ENCODE measurements at regions not wholly inside any gene's neighbourhood (a gene's known extent, or its start where the extent isn't known, plus 50 kb on each side); places are given as distances from the start of the nearest gene placed in this dataset.

DNA sequence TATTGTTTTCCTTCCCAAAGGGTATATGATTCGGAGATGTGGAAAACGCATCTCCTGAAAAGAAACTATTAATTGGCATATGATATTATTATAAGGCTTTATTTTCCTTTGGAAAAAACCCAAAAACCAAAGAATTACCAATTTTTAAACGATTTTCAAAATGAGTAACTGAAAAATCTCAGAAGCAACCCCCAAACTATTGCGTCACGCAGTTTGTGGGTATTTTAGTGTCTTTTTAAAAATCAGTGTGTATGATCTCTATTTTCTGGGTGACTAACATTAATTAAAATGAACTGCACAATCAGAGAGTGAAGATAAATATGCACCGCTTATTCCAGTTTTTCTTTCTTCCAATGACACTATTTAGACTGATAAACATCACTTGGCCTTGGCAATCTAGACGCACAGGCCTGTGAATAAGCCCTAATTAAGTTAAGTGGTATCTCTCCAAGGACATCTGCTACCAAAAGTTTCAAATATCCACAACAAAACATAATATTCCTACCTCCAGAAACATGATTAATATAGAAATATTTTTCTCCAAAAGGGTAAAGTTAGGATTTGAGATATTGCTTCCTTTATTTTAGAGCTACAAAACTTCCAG lies 511.5 kb upstream of the FAM241A start:
- H3K4me1 Mint-ChIP-seq (ENCODE audit: low read depth) = peaks cover 52% of the 10 kb centered on the region
- H3K9me3 Mint-ChIP-seq = no peaks in the 10 kb centered on the region
- H3K4me3 Mint-ChIP-seq = no peak overlapping the region
- no peak for DNase-seq
- H3K27ac Mint-ChIP-seq = no peak overlapping the region
- H3K27me3 Mint-ChIP-seq (ENCODE audit: insufficient read depth) = no peaks in the 10 kb centered on the region
- no peaks in the 10 kb centered on the region for H3K36me3 Mint-ChIP-seq (ENCODE audit: low read depth)
- TF ChIP-seq, protein P1, sequence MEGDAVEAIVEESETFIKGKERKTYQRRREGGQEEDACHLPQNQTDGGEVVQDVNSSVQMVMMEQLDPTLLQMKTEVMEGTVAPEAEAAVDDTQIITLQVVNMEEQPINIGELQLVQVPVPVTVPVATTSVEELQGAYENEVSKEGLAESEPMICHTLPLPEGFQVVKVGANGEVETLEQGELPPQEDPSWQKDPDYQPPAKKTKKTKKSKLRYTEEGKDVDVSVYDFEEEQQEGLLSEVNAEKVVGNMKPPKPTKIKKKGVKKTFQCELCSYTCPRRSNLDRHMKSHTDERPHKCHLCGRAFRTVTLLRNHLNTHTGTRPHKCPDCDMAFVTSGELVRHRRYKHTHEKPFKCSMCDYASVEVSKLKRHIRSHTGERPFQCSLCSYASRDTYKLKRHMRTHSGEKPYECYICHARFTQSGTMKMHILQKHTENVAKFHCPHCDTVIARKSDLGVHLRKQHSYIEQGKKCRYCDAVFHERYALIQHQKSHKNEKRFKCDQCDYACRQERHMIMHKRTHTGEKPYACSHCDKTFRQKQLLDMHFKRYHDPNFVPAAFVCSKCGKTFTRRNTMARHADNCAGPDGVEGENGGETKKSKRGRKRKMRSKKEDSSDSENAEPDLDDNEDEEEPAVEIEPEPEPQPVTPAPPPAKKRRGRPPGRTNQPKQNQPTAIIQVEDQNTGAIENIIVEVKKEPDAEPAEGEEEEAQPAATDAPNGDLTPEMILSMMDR (IDR thresholded peaks at IDR 0.05) = no peak

DNA sequence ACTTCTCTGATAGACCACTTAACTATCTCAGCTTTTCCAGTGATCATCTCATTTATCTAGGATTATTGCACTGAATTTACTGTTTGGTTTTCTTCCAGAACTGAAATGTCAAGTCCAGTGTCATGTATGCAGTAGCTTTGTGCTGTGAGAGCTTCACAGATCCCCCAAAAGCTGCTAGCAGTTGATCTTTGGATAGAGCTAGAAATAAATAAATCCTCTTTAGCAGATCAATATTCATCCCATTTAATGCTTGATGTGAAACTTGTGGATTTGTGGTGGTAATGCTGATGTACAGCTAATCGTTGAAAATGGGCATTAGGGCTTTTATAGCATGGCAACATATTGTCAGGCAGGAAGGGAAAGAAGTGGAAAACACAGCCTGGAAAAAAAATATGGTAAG lies 509.6 kb upstream of the FAM241A start:
- Mint-ChIP-seq H3K4me3 (no peak overlapping the region), H3K4me1 (ENCODE audit: low read depth) (peaks cover 61% of the 10 kb centered on the region), H3K36me3 (ENCODE audit: low read depth) (no peaks in the 10 kb centered on the region), H3K9me3 (no peaks in the 10 kb centered on the region), H3K27me3 (ENCODE audit: insufficient read depth) (no peaks in the 10 kb centered on the region), H3K27ac (no peak overlapping the region)
- no peak for DNase-seq
- TF ChIP-seq, protein P1 (IDR thresholded peaks at IDR 0.05) = no peak

GRCh38 chr4:111636961-111637585 lies 508.2 kb upstream of the FAM241A start:
- H3K36me3 Mint-ChIP-seq (ENCODE audit: low read depth) = no peaks in the 10 kb centered on the region
- peaks cover 53% of the 10 kb centered on the region for H3K4me1 Mint-ChIP-seq (ENCODE audit: low read depth)
- TF ChIP-seq, protein P1 (IDR thresholded peaks at IDR 0.05) = no peak
- H3K27me3 Mint-ChIP-seq (ENCODE audit: insufficient read depth) = no peaks in the 10 kb centered on the region
- no peak overlapping the region for H3K4me3 Mint-ChIP-seq
- no peak overlapping the region for H3K27ac Mint-ChIP-seq
- DNase-seq = no peak
- H3K9me3 Mint-ChIP-seq = no peaks in the 10 kb centered on the region

DNA sequence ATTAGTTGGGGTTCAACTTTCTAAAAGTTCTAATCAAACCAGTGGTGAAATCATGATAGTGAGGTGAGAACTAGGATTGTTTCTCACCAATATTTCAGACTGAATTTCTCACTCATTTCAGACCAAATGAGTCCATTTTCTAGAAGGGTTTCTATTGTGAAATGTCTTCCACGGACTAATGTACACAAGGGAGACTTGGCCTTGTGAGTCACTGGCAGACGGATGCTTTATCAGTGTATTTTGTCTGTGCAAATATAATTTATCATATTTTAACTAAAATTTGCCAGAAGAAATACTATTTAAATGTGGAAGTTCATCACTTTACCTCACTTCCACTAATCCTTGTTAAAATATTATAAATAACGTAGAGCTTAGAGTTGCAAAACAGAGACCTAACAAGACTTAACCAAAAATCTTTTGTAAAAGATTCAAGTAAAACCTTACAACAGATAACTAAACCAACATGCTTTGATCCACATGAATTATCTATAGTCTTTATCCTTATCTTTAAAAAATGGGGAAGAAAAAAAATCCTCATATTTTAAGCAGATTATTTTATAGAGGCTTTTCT lies 506.0 kb upstream of the FAM241A start:
- DNase-seq = peak; percentile 28
- Mint-ChIP-seq H3K27me3 (ENCODE audit: insufficient read depth) (no peaks in the 10 kb centered on the region), H3K4me3 (peak overlapping the region; percentile 81; the same call in 1 of the 2 replicates), H3K9me3 (no peaks in the 10 kb centered on the region), H3K27ac (peak overlapping the region; percentile 66; the same call in 1 of the 2 replicates), H3K36me3 (ENCODE audit: low read depth) (no peaks in the 10 kb centered on the region), H3K4me1 (ENCODE audit: low read depth) (peaks cover 35% of the 10 kb centered on the region)
- TF ChIP-seq, protein P1 (IDR thresholded peaks at IDR 0.05) = no peak

GRCh38 chr4:111639876-111640275 lies 505.4 kb upstream of the FAM241A start:
- H3K27me3 Mint-ChIP-seq (ENCODE audit: insufficient read depth) = no peaks in the 10 kb centered on the region
- H3K36me3 Mint-ChIP-seq (ENCODE audit: low read depth) = no peaks in the 10 kb centered on the region
- H3K27ac Mint-ChIP-seq = peak overlapping the region; percentile 66
- DNase-seq = peak; percentile 40
- TF ChIP-seq, protein P1 (IDR thresholded peaks at IDR 0.05) = no peak
- H3K4me3 Mint-ChIP-seq = peak overlapping the region; percentile 81
- no peaks in the 10 kb centered on the region for H3K9me3 Mint-ChIP-seq
- H3K4me1 Mint-ChIP-seq (ENCODE audit: low read depth) = peaks cover 31% of the 10 kb centered on the region
